ENCODE measurements at regions not wholly inside any gene's neighbourhood (a gene's known extent, or its start where the extent isn't known, plus 50 kb on each side); places are given as distances from the start of the nearest gene placed in this dataset.
A peak's percentile ranks its signal among the peaks of the same experiment; 100 is the strongest.

GRCh38 chr6:113464960-113465359 is 392.2 kb upstream of the MARCKS start:
- peak in 1 of 8 donors; percentile 74 for ATAC-seq
- 77 to 87% methylated on average over 3 of the region's 3 CpGs for WGBS, 2 donors

GRCh38 chr6:113466526-113466925 is 390.6 kb upstream of the MARCKS start:
- 87 to 88% methylated on average over 4 of the region's 4 CpGs for WGBS, 2 donors
- H3K4me3 ChIP-seq, result no peak overlapping the region

More at GRCh38 chr6:113464960-113465359, 392.2 kb upstream of the MARCKS start:
- Histone ChIP-seq H3K9me3 (peaks cover 0 to 6% (median 0%) of the 10 kb centered on the region in 11 donors), H3K27ac (peak overlapping the region in 1 of 10 donors; percentile 70), H3K27me3 (no peaks in the 10 kb centered on the region), H3K36me3 (no peaks in the 10 kb centered on the region), H3K4me3 (no peak overlapping the region), H3K4me1 (peaks cover 0 to 14% (median 0%) of the 10 kb centered on the region in 9 donors)
- no peak for DNase-seq
- intact Hi-C loops (cut with DNase I), result no loop called here
- no peak for TF ChIP-seq CTCF (IDR thresholded peaks at IDR 0.05)

GRCh38 chr6:113475392-113475791 is 381.8 kb upstream of the MARCKS start:
- no peaks in the 10 kb centered on the region for H3K27me3 ChIP-seq
- no peak for TF ChIP-seq CTCF (IDR thresholded peaks at IDR 0.05)
- peaks cover 0 to 12% (median 0%) of the 10 kb centered on the region in 9 donors for H3K4me1 ChIP-seq
- H3K4me3 ChIP-seq, result no peak overlapping the region
- no peak overlapping the region for H3K27ac ChIP-seq
- intact Hi-C loops (cut with DNase I), result no loop called here
- ATAC-seq (no peak), DNase-seq (no peak)
- H3K9me3 ChIP-seq, result peaks cover 0 to 9% (median 0%) of the 10 kb centered on the region in 11 donors
- WGBS, 2 donors, result 90 to 95% methylated on average over 1 of the region's 1 CpG
- H3K36me3 ChIP-seq, result no peaks in the 10 kb centered on the region

More at GRCh38 chr6:113466526-113466925, 390.6 kb upstream of the MARCKS start:
- no peak for ATAC-seq
- peak overlapping the region in 1 of 10 donors; percentile 32 for H3K27ac ChIP-seq
- TF ChIP-seq CTCF (IDR thresholded peaks at IDR 0.05), result no peak
- no peaks in the 10 kb centered on the region for H3K27me3 ChIP-seq
- peaks cover 0 to 14% (median 0%) of the 10 kb centered on the region in 9 donors for H3K4me1 ChIP-seq
- no peak for DNase-seq
- peaks cover 0 to 6% (median 0%) of the 10 kb centered on the region in 11 donors for H3K9me3 ChIP-seq
- no peaks in the 10 kb centered on the region for H3K36me3 ChIP-seq
- intact Hi-C loops (cut with DNase I), result no loop called here

- Histone ChIP-seq H3K36me3 (no peaks in the 10 kb centered on the region), H3K4me1 (peaks cover 0 to 12% (median 0%) of the 10 kb centered on the region in 9 donors), H3K4me3 (no peak overlapping the region), H3K27ac (no peak overlapping the region), H3K9me3 (peaks cover 0 to 9% (median 0%) of the 10 kb centered on the region in 11 donors), H3K27me3 (no peaks in the 10 kb centered on the region)
- intact Hi-C loops (cut with DNase I), result no loop called here
- 59 to 62% methylated on average over 5 of the region's 5 CpGs for WGBS, 2 donors
- no peak for TF ChIP-seq CTCF (IDR thresholded peaks at IDR 0.05)
- DNase-seq (no peak), ATAC-seq (peak in 1 of 8 donors; percentile 42)
Observed at GRCh38 chr6:113476937-113477839, 380.0 kb upstream of the MARCKS start.
